ENCODE measurements at regions not wholly inside any gene's neighbourhood (a gene's known extent, or its start where the extent isn't known, plus 50 kb on each side); places are given as distances from the start of the nearest gene placed in this dataset.
"Not testable (repeated sequence)": the region's sequence is repeated elsewhere in the genome, so short reads cannot be mapped to it uniquely, and the experiment has no call there.

GRCh38 chr6:112522587-112522986 is 175.5 kb downstream of the RFPL4B start:
- Histone ChIP-seq H3K27me3 (replicated peaks) (no peaks in the 10 kb centered on the region), H3K4me3 (ENCODE audit: low read depth, low read length) (no peak overlapping the region), H3K27ac (no peak overlapping the region), H3K36me3 (replicated peaks) (no peaks in the 10 kb centered on the region)
- DNase-seq = peak; percentile 9
- TF ChIP-seq, protein P1, sequence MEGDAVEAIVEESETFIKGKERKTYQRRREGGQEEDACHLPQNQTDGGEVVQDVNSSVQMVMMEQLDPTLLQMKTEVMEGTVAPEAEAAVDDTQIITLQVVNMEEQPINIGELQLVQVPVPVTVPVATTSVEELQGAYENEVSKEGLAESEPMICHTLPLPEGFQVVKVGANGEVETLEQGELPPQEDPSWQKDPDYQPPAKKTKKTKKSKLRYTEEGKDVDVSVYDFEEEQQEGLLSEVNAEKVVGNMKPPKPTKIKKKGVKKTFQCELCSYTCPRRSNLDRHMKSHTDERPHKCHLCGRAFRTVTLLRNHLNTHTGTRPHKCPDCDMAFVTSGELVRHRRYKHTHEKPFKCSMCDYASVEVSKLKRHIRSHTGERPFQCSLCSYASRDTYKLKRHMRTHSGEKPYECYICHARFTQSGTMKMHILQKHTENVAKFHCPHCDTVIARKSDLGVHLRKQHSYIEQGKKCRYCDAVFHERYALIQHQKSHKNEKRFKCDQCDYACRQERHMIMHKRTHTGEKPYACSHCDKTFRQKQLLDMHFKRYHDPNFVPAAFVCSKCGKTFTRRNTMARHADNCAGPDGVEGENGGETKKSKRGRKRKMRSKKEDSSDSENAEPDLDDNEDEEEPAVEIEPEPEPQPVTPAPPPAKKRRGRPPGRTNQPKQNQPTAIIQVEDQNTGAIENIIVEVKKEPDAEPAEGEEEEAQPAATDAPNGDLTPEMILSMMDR (IDR thresholded peaks at IDR 0.05; ENCODE audit: low read depth, low read length, missing control alignments) = no peak
- in situ Hi-C loops (cut with HindIII; ENCODE audit: low pct_ligation_motif_present, low sequenced_read_pairs) = no loop called here

DNA sequence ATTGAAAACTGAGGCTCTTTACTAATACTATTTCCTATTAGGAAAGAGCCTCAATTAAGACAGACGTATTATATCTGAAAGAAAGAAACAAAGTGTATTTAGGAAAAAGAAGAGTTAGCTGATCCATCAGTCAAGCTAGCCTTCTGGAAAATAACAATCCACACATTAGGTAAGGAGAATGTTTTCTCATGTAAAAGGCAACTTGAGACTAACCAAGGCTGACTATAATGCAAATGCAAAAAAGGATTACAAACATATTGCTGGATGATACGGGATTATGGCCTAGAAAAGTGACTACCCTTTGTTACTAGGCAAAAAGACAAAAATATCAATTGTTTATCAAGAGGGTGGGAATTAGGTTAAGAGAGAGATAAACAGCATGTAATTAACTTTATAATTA is 176.9 kb downstream of the RFPL4B start:
- no peak overlapping the region for H3K27ac ChIP-seq
- no peaks in the 10 kb centered on the region for H3K27me3 ChIP-seq (replicated peaks)
- in situ Hi-C loops (cut with HindIII; ENCODE audit: low pct_ligation_motif_present, low sequenced_read_pairs) = no loop called here
- H3K4me3 ChIP-seq (ENCODE audit: low read depth, low read length) = no peak overlapping the region
- TF ChIP-seq, protein P1 (IDR thresholded peaks at IDR 0.05; ENCODE audit: low read depth, low read length, missing control alignments) = no peak
- DNase-seq = no peak
- no peaks in the 10 kb centered on the region for H3K36me3 ChIP-seq (replicated peaks)

DNA sequence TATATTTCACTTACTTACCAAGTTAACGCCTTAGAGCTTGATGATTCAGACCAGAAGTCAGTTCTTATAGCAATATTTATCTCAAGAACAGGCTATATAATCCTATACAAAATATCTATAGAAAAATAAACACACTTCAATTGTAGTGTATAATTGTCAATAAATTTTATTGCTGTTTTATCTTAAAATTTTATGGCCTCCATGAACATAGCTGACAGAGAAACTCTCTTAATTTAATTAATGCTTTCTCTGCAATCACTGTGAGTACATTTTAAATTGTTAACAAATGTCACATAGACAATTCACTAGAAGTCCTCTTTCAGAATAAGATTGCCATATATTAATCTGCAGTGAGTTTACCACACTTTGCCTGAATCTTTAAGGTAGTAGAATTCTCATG is 178.6 kb downstream of the RFPL4B start:
- DNase-seq = no peak
- no peak overlapping the region for H3K27ac ChIP-seq
- H3K36me3 ChIP-seq (replicated peaks) = no peaks in the 10 kb centered on the region
- in situ Hi-C loops (cut with HindIII; ENCODE audit: low pct_ligation_motif_present, low sequenced_read_pairs) = no loop called here
- no peak overlapping the region for H3K4me3 ChIP-seq (ENCODE audit: low read depth, low read length)
- TF ChIP-seq, protein P1 (IDR thresholded peaks at IDR 0.05; ENCODE audit: low read depth, low read length, missing control alignments) = no peak
- H3K27me3 ChIP-seq (replicated peaks) = no peaks in the 10 kb centered on the region

DNA sequence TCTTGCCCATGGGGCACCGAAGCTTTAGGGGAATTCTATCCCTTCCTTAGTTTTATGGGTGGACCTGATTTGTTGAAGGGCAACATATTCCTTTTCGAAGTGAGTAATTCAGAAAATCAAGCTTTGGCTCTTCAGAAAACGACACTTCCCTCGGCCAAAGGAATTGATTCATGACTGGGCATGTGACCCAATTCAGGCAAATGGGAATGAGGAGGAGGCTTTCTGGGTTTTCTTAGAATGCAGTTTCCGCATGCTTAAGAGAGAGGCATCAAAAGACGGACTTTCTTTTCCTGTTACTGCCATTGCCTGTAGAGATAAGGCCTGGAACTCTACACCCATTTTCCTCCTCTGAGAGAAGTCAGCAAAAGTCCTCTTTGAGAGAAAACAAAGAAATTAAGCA is 179.5 kb downstream of the RFPL4B start:
- no peaks in the 10 kb centered on the region for H3K27me3 ChIP-seq (replicated peaks)
- in situ Hi-C loops (cut with HindIII; ENCODE audit: low pct_ligation_motif_present, low sequenced_read_pairs) = no loop called here

GRCh38 chr6:112528306-112528705 is 181.2 kb downstream of the RFPL4B start:
- DNase-seq; H3K4me3 ChIP-seq (ENCODE audit: low read depth, low read length); H3K27ac ChIP-seq; in situ Hi-C loops (cut with HindIII; ENCODE audit: low pct_ligation_motif_present, low sequenced_read_pairs); H3K36me3 ChIP-seq (replicated peaks); H3K27me3 ChIP-seq (replicated peaks): not testable (repeated sequence)

More for the DNA sequence above, 179.5 kb downstream of the RFPL4B start:
- Histone ChIP-seq H3K36me3 (replicated peaks) (no peaks in the 10 kb centered on the region), H3K4me3 (ENCODE audit: low read depth, low read length) (no peak overlapping the region), H3K27ac (no peak overlapping the region)
- TF ChIP-seq, protein P1 (IDR thresholded peaks at IDR 0.05; ENCODE audit: low read depth, low read length, missing control alignments) = no peak
- DNase-seq = no peak

GRCh38 chr6:112535816-112536215 is 188.7 kb downstream of the RFPL4B start:
- TF ChIP-seq, protein P1 (IDR thresholded peaks at IDR 0.05; ENCODE audit: low read depth, low read length, missing control alignments) = no peak
- Histone ChIP-seq H3K27ac (no peak overlapping the region), H3K36me3 (replicated peaks) (no peaks in the 10 kb centered on the region), H3K27me3 (replicated peaks) (no peaks in the 10 kb centered on the region), H3K4me3 (ENCODE audit: low read depth, low read length) (no peak overlapping the region)
- in situ Hi-C loops (cut with HindIII; ENCODE audit: low pct_ligation_motif_present, low sequenced_read_pairs) = no loop called here
- DNase-seq = no peak
